ENCODE measurements at regions not wholly inside any gene's neighbourhood (a gene's known extent, or its start where the extent isn't known, plus 50 kb on each side); places are given as distances from the start of the nearest gene placed in this dataset.

DNA sequence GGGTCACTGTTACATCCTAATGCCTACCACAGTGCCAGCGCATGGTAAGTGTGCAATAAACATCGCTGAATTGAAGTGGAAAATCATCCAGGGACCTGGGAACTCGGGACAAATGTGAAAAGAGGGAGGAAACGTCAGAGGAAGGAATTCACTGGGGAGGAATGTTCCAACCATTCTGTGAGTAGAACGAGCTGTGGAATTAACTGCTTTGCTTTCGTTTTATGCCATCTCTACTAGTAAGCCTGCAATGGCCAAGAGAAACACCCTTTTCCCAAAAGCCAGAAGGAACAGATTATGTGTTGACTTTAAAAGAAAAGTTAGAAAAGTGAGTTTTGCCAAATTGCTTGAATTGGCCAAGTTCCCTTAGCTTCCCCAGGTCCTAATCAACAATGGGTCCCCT is 1044.9 kb downstream of the TYW1 start:
- Histone ChIP-seq H3K27ac (no peak overlapping the region), H3K36me3 (no peaks in the 10 kb centered on the region), H3K27me3 (no peaks in the 10 kb centered on the region), H3K9me3 (no peaks in the 10 kb centered on the region), H3K4me1 (no peaks in the 10 kb centered on the region), H3K4me3 (no peak overlapping the region)
- intact Hi-C loops (cut with DNase I), result no loop called here
- no peak for DNase-seq (ENCODE audit: low spot score in 2 of 2)
- TF ChIP-seq, protein P1, sequence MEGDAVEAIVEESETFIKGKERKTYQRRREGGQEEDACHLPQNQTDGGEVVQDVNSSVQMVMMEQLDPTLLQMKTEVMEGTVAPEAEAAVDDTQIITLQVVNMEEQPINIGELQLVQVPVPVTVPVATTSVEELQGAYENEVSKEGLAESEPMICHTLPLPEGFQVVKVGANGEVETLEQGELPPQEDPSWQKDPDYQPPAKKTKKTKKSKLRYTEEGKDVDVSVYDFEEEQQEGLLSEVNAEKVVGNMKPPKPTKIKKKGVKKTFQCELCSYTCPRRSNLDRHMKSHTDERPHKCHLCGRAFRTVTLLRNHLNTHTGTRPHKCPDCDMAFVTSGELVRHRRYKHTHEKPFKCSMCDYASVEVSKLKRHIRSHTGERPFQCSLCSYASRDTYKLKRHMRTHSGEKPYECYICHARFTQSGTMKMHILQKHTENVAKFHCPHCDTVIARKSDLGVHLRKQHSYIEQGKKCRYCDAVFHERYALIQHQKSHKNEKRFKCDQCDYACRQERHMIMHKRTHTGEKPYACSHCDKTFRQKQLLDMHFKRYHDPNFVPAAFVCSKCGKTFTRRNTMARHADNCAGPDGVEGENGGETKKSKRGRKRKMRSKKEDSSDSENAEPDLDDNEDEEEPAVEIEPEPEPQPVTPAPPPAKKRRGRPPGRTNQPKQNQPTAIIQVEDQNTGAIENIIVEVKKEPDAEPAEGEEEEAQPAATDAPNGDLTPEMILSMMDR (IDR thresholded peaks at IDR 0.05), result no peak

DNA sequence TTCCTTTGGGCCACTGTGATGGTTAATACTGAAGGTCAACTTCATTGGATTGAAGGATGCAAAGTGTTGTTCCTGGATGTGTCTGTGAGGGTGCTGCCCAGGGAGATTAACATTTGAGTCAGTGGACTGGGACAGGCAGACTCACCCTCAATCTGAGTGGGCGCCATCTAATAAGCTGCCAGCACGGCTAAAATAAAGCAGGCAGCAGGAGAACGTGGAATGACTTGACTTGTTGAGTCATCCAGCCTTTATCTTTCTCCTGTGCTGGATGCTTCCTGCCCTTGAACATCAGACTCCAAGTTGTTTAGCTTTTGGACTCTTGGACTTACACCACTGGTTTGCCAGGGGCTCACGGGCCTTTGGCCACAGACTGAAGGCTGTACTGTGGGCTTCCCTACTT is 1046.9 kb downstream of the TYW1 start:
- H3K4me1 ChIP-seq, result no peaks in the 10 kb centered on the region
- intact Hi-C loops (cut with DNase I), result no loop called here
- TF ChIP-seq, protein P1 (IDR thresholded peaks at IDR 0.05), result no peak
- no peaks in the 10 kb centered on the region for H3K9me3 ChIP-seq
- DNase-seq (ENCODE audit: low spot score in 2 of 2), result no peak
- H3K27me3 ChIP-seq, result no peaks in the 10 kb centered on the region
- H3K36me3 ChIP-seq, result no peaks in the 10 kb centered on the region
- no peak overlapping the region for H3K4me3 ChIP-seq
- H3K27ac ChIP-seq, result no peak overlapping the region

DNA sequence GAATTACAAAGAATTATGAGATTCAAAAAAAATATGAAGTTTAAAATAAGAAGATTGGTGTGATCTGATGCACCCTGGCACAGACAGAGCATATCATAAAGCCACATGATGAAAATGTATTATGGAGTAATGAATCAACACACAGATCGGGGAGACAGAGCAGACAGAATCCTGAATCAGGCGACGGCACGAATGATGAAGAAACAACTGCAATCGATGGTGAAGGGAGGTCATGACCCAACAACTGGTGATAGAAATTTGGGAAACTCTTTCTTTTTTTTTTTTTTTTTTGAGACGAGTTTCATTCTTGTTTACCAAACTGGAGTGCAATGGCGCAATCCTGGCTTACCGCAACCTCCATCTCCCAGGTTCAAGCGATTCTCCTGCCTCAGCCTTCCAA is 1054.0 kb downstream of the TYW1 start:
- H3K4me1 ChIP-seq, result no peaks in the 10 kb centered on the region
- no peak overlapping the region for H3K27ac ChIP-seq
- no peaks in the 10 kb centered on the region for H3K9me3 ChIP-seq
- no peak for DNase-seq (ENCODE audit: low spot score in 2 of 2)
- no peaks in the 10 kb centered on the region for H3K27me3 ChIP-seq
- TF ChIP-seq, protein P1 (IDR thresholded peaks at IDR 0.05), result no peak
- intact Hi-C loops (cut with DNase I), result no loop called here
- no peaks in the 10 kb centered on the region for H3K36me3 ChIP-seq
- H3K4me3 ChIP-seq, result no peak overlapping the region

DNA sequence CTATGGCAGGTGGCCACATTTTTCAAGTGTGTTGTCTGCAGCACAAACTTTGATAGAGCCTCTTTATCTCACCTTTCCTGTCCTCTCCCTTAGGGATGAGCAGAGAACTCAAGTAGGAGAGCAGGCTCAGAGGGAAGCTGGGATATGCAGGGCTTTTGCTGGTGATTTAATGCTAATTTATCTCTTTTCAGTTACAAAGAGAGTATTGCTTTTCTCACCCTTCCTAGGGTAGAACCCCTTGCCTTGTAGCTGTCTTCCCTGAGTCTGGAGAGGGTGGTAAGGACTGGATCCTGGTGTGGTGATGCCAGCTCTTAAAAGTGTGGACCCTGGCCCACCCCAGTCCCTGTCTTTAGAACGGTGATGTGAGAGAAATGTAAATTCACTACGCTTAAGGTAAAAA is 1061.4 kb downstream of the TYW1 start:
- no peaks in the 10 kb centered on the region for H3K9me3 ChIP-seq
- DNase-seq (ENCODE audit: low spot score in 2 of 2), result no peak

DNA sequence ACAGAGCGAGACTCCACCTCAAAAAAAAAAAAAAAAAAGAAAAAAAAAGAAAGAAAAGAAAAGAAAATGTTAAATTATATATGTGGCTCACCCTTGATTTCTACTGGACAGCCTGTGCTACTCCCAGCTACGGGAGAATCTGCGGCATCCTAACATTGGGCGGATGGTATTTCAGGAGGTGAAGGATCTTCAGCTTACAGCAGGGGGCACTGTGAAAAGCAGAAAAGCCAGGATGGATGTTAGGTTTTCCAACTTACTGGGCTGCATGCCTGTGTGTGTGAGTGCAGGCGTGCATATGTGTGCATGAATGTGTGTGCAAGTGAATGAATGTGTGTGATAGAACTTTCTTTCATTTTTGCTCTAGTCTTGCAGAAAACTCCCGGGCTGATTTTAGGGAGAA is 1066.5 kb downstream of the TYW1 start:
- no peak for DNase-seq (ENCODE audit: low spot score in 2 of 2)
- no peaks in the 10 kb centered on the region for H3K4me1 ChIP-seq
- no peak overlapping the region for H3K27ac ChIP-seq
- no peaks in the 10 kb centered on the region for H3K27me3 ChIP-seq
- TF ChIP-seq, protein P1 (IDR thresholded peaks at IDR 0.05), result peak in 2 of 3 experiments; percentile 7 to 21
- intact Hi-C loops (cut with DNase I), result no loop called here
- no peak overlapping the region for H3K4me3 ChIP-seq
- H3K9me3 ChIP-seq, result no peaks in the 10 kb centered on the region
- no peaks in the 10 kb centered on the region for H3K36me3 ChIP-seq

More for the DNA sequence above, 1061.4 kb downstream of the TYW1 start:
- intact Hi-C loops (cut with DNase I), result no loop called here
- Histone ChIP-seq H3K4me1 (no peaks in the 10 kb centered on the region), H3K27ac (no peak overlapping the region), H3K36me3 (no peaks in the 10 kb centered on the region), H3K4me3 (no peak overlapping the region), H3K27me3 (no peaks in the 10 kb centered on the region)
- TF ChIP-seq, protein P1 (IDR thresholded peaks at IDR 0.05), result no peak

DNA sequence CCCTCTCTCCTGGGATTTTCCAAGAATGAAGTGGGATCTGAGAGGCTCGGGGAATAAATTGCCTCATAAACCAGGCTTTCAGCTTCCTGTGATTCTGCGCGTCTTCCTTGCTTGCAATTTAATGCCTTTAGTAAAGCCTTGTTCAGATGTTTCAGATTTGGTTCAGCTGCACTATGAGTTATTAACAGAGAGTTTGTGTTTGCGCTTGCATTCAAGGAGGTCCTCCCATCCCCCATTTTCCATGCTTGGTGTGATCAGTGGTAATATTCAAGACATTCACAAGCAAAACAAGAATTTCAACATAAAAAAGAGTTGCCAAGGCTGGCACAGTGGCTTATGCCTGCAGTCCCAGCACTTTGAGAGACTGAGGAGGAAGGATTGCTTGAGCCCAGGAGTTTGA is 1068.9 kb downstream of the TYW1 start:
- DNase-seq (ENCODE audit: low spot score in 2 of 2), result no peak
- H3K9me3 ChIP-seq, result no peaks in the 10 kb centered on the region
- H3K4me3 ChIP-seq, result no peak overlapping the region
- H3K27ac ChIP-seq, result no peak overlapping the region
- H3K27me3 ChIP-seq, result no peaks in the 10 kb centered on the region
- intact Hi-C loops (cut with DNase I), result no loop called here
- no peaks in the 10 kb centered on the region for H3K36me3 ChIP-seq
- no peaks in the 10 kb centered on the region for H3K4me1 ChIP-seq
- TF ChIP-seq, protein P1 (IDR thresholded peaks at IDR 0.05), result no peak
